Panc1 (cell line): ENCODE measurements at regions not wholly inside any gene's neighbourhood (a gene's known extent, or its start where the extent isn't known, plus 50 kb on each side); places are given as distances from the start of the nearest gene placed in this dataset.

Experiments used
- ATAC-seq: fragments of 200-7000 bp; cut with Tn5 transposase; 2 replicates; pipeline ENCODE4 v1.9.1; 2020; ENCODE audit warnings: mild to moderate bottlenecking, moderate library complexity
- BruUV-seq: library from RNA; stranded (reverse); fragments of 400-500 nt; replicated peaks from 2 replicates; lab custom pipeline; 2021; lab: Mats Ljungman, UMichigan
- CTCF ChIA-PET: fragments of 300-600 bp; sonication (Branson Sonifier 250); formaldehyde crosslinking; loops from one replicate; lab custom pipeline; 2022; ENCODE audit warnings: antibody characterized with exemption; lab: Charles Lee
- POLR2A ChIA-PET: fragments of 300-600 bp; sonication (Branson Sonifier 250); formaldehyde crosslinking; loops from one replicate; lab custom pipeline; 2022; ENCODE audit warnings: antibody characterized with exemption; lab: Charles Lee
- DNase-seq: peaks from one replicate; pipeline ENCODE4 v3.0.0-alpha.2; 2010; ENCODE audit warnings: low read depth, low spot score
- H3K27ac ChIP-seq: 2 replicates; pipeline ENCODE4 v1.5.1; 2011; ENCODE audit warnings: mild to moderate bottlenecking, low read length, inconsistent platforms
- H3K27me3 ChIP-seq: fragments of 200-500 bp; sonication (Bioruptor generic); 2 replicates; pipeline ENCODE4 v1.6.0; 2014; ENCODE audit warnings: low read length, inconsistent platforms; ENCODE audit not compliant: control insufficient read depth, insufficient read depth
- H3K36me3 ChIP-seq: fragments of 200-500 bp; sonication (Bioruptor generic); 2 replicates; pipeline ENCODE4 v1.5.1; 2014; ENCODE audit warnings: inconsistent platforms, mild to moderate bottlenecking, low read length, moderate library complexity; ENCODE audit not compliant: control insufficient read depth, insufficient read depth
- H3K4me1 ChIP-seq: 2 replicates; pipeline ENCODE4 v1.5.1; 2011; ENCODE audit warnings: inconsistent platforms, mild to moderate bottlenecking, low read length, moderate library complexity; ENCODE audit not compliant: control insufficient read depth, insufficient read depth
- H3K4me3 ChIP-seq, 2 experiments: 2 replicates each; pipeline ENCODE4 v1.5.1; 2011 to 2012; ENCODE audit warnings: low read depth in 2 of 2, low read length in 2 of 2, mild to moderate bottlenecking in 2 of 2, inconsistent platforms in 1 of 2, moderate library complexity in 1 of 2
- H3K9me3 ChIP-seq: fragments of 200-500 bp; sonication (Bioruptor generic); 2 replicates; pipeline ENCODE4 v1.5.1; 2014; ENCODE audit warnings: low read depth, mild to moderate bottlenecking, inconsistent platforms, low read length, moderate library complexity; ENCODE audit not compliant: control insufficient read depth, insufficient read depth
- CTCF ChIP-seq: fragments of 450-650 bp; IDR thresholded peaks from 2 replicates; pipeline ENCODE4 v1.5.1; 2017; ENCODE audit warnings: mild to moderate bottlenecking
- POLR2AphosphoS5 ChIP-seq: IDR thresholded peaks from 2 replicates; pipeline ENCODE4 v1.6.1; 2012; ENCODE audit warnings: mild to moderate bottlenecking, low read depth, low read length, moderate library complexity
- REST ChIP-seq, 2 experiments: IDR thresholded peaks; 2 replicates each; pipeline ENCODE4 v1.6.1; 2011 to 2012; ENCODE audit warnings: low read depth in 2 of 2, control low read depth in 1 of 2, low read length in 1 of 2, mild to moderate bottlenecking in 1 of 2, moderate library complexity in 1 of 2; ENCODE audit not compliant: insufficient read depth in 1 of 2
- SIN3A ChIP-seq: IDR thresholded peaks from 2 replicates; pipeline ENCODE4 v1.6.1; 2012; ENCODE audit warnings: low read depth, mild to moderate bottlenecking, low read length, moderate library complexity, borderline replicate concordance; ENCODE audit not compliant: insufficient read depth
- TCF7L2 ChIP-seq: IDR thresholded peaks from 2 replicates; pipeline ENCODE4 v1.6.1; 2011; ENCODE audit warnings: mild to moderate bottlenecking, low read depth, low read length, inconsistent platforms
- in situ Hi-C: cut with HindIII; loops from 2 replicates; pipeline ENCODE4 v1.10.0; 2016; ENCODE audit warnings: low sequenced_read_pairs, low pct_unique_long_range_greater_than_20kb
- intact Hi-C: fragments of 100-400 bp; cut with micrococcal nuclease; formaldehyde crosslinking; loops from one replicate; pipeline ENCODE4 v1.10.0; 2022; ENCODE audit not compliant: unreplicated experiment

GRCh38 chr5:2149195-2149539, 266.4 kb upstream of the IRX4 start:
- Histone ChIP-seq H3K4me1 (peaks cover 8% of the 10 kb centered on the region; the same call in 1 of the 2 replicates), H3K36me3 (no peaks in the 10 kb centered on the region), H3K4me3 (0 out of 4 replicates have a peak overlapping the region, but pooled peaks of 1 of the 2 experiments have one; percentile 11), H3K27ac (no peak overlapping the region), H3K9me3 (no peaks in the 10 kb centered on the region), H3K27me3 (peaks cover 2% of the 10 kb centered on the region; the same call in 1 of the 2 replicates)
- ChIA-PET CTCF (no interaction called here), POLR2A (no interaction called here)
- in situ Hi-C loops (no loop called here), intact Hi-C loops (no loop called here)
- DNase-seq: no peak
- no peak for TF ChIP-seq REST (IDR thresholded peaks at IDR 0.05; ENCODE audit: insufficient read depth in 1 of 2, low read depth in 2 of 2, low read length in 1 of 2)
- no peak for TF ChIP-seq CTCF
- TF ChIP-seq SIN3A: no peak
- TF ChIP-seq TCF7L2: no peak
- no TSS peak for BruUV-seq
- peak; percentile 87 for ATAC-seq

DNA sequence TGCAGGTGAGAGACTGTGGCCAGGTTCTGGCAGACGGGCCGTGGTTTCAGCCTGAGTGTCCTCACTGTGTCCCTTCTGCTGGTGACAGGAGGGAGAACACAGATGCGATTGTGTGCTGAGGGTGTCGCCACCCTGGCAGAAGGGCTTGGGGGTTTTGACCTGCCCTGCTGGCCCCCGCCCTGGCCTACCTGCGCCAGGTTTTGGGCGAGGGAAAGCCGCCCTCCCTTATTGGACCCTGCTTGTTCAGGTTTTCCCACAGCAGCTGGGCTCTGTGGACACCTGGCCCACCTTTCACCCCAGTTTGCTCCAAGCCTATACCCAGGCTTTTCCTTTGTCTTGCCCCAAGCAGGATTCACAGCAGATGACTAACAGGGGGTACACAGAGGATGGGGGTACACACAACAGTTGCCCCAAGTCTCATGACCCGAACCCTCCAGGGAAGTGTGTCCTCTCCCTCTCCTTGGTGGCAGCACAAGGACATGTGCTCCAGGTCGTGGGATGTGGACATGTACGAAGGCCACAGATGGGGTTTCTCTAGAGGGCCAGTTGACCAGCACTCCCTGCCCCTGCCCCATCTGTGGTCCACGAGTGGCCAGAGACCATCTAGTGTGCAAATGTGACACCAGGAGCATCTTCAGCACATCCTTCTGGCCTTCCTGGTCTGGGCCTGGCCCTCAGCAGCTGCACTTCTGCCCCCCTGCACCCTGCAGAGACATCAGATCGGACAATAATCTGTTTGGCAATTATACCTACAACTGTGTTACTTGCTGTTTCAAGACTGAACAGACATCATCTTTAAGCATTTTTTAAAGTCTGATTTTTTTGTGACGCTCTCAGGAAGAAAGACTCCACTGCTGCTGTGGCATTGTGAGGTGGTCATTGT, 265.8 kb upstream of the IRX4 start:
- ATAC-seq (peak; percentile 48), DNase-seq (no peak)
- no peak for TF ChIP-seq TCF7L2
- TF ChIP-seq CTCF: no peak
- no peak for TF ChIP-seq SIN3A
- no peak for TF ChIP-seq REST (IDR thresholded peaks at IDR 0.05; ENCODE audit: insufficient read depth in 1 of 2, low read depth in 2 of 2, low read length in 1 of 2)
- TF ChIP-seq POLR2AphosphoS5: no peak
- no TSS peak for BruUV-seq
- Histone ChIP-seq H3K27me3 (peaks cover 2% of the 10 kb centered on the region; the same call in 1 of the 2 replicates), H3K9me3 (no peaks in the 10 kb centered on the region), H3K36me3 (no peaks in the 10 kb centered on the region), H3K27ac (no peak overlapping the region), H3K4me3 (0 out of 4 replicates have a peak overlapping the region, but pooled peaks of 1 of the 2 experiments have one; percentile 11), H3K4me1 (peaks cover 8% of the 10 kb centered on the region; the same call in 1 of the 2 replicates)
- in situ Hi-C loops (no loop called here), intact Hi-C loops (no loop called here)
- ChIA-PET CTCF (no interaction called here), POLR2A (no interaction called here)
